ENCODE measurements at regions not wholly inside any gene's neighbourhood (a gene's known extent, or its start where the extent isn't known, plus 50 kb on each side); places are given as distances from the start of the nearest gene placed in this dataset.

- no peak for ATAC-seq (replicated peaks)
- peaks cover 3% of the 10 kb centered on the region for H3K9me3 Mint-ChIP-seq
- H3K36me3 Mint-ChIP-seq (ENCODE audit: low read depth), result no peaks in the 10 kb centered on the region
- H3K27me3 Mint-ChIP-seq, result peaks cover 33% of the 10 kb centered on the region
- no peak overlapping the region for H3K4me3 Mint-ChIP-seq
- no peaks in the 10 kb centered on the region for H3K4me1 Mint-ChIP-seq
- H3K27ac Mint-ChIP-seq, result no peak overlapping the region
These were observed 51.6 kb upstream of the DYNLRB2 start for GRCh38 chr16:80489173-80489572.

DNA sequence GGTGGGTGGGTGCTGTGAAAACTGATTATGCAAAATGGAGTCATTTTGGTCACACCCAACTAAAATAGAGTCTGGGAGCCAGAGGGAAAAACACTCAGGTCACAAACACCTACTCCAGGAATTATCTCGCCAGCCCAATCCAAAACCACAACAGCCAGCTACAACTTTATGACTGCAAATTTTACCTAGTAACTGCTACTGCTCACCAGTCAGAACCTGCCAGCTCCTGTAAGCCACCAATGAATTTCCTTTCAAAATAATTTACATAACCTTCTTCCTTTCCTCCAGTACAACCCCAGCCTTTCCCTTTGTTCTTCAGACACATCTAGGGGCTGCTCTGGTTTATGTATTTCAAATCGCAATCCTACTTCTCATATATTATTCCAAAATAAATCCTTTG lies 52.6 kb upstream of the DYNLRB2 start:
- H3K27me3 Mint-ChIP-seq, result peaks cover 33% of the 10 kb centered on the region
- no peak overlapping the region for H3K4me3 Mint-ChIP-seq
- no peaks in the 10 kb centered on the region for H3K36me3 Mint-ChIP-seq (ENCODE audit: low read depth)
- ATAC-seq (replicated peaks), result no peak
- H3K27ac Mint-ChIP-seq, result no peak overlapping the region
- peaks cover 3% of the 10 kb centered on the region for H3K9me3 Mint-ChIP-seq
- peaks cover 5% of the 10 kb centered on the region for H3K4me1 Mint-ChIP-seq

DNA sequence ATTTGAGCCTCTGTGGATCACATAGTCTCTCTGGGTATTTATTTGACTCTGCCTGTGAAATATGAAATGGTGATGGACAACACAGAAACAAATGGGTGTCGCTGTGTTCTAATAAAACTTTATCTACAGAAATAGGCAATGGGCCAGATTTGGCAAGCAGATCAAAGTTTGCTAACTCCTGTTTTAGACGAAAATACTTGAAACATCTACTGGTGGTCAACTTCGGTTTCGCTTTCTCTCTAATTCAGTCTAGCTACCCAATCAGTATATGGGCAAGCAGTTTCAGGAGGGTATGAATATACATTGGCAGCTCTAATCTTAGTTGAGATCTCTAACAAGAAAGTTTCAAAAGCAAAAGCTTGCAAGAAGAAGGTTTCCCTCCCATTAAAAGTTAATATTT lies 60.1 kb upstream of the DYNLRB2 start:
- ATAC-seq (replicated peaks), result no peak
- H3K4me1 Mint-ChIP-seq, result peaks cover 5% of the 10 kb centered on the region
- no peak overlapping the region for H3K27ac Mint-ChIP-seq
- no peaks in the 10 kb centered on the region for H3K9me3 Mint-ChIP-seq
- H3K27me3 Mint-ChIP-seq, result peaks cover 13% of the 10 kb centered on the region
- no peaks in the 10 kb centered on the region for H3K36me3 Mint-ChIP-seq (ENCODE audit: low read depth)
- H3K4me3 Mint-ChIP-seq, result no peak overlapping the region

GRCh38 chr16:80477838-80478237 lies 63.0 kb upstream of the DYNLRB2 start:
- Mint-ChIP-seq H3K4me1 (no peaks in the 10 kb centered on the region), H3K36me3 (ENCODE audit: low read depth) (no peaks in the 10 kb centered on the region), H3K9me3 (no peaks in the 10 kb centered on the region), H3K4me3 (no peak overlapping the region), H3K27ac (no peak overlapping the region), H3K27me3 (peaks cover 10% of the 10 kb centered on the region)
- ATAC-seq (replicated peaks), result no peak

GRCh38 chr16:80468029-80468428 lies 72.8 kb upstream of the DYNLRB2 start:
- no peak overlapping the region for H3K27ac Mint-ChIP-seq
- H3K4me1 Mint-ChIP-seq, result no peaks in the 10 kb centered on the region
- no peaks in the 10 kb centered on the region for H3K36me3 Mint-ChIP-seq (ENCODE audit: low read depth)
- peaks cover 18% of the 10 kb centered on the region for H3K27me3 Mint-ChIP-seq
- no peaks in the 10 kb centered on the region for H3K9me3 Mint-ChIP-seq
- no peak for ATAC-seq (replicated peaks)
- no peak overlapping the region for H3K4me3 Mint-ChIP-seq

DNA sequence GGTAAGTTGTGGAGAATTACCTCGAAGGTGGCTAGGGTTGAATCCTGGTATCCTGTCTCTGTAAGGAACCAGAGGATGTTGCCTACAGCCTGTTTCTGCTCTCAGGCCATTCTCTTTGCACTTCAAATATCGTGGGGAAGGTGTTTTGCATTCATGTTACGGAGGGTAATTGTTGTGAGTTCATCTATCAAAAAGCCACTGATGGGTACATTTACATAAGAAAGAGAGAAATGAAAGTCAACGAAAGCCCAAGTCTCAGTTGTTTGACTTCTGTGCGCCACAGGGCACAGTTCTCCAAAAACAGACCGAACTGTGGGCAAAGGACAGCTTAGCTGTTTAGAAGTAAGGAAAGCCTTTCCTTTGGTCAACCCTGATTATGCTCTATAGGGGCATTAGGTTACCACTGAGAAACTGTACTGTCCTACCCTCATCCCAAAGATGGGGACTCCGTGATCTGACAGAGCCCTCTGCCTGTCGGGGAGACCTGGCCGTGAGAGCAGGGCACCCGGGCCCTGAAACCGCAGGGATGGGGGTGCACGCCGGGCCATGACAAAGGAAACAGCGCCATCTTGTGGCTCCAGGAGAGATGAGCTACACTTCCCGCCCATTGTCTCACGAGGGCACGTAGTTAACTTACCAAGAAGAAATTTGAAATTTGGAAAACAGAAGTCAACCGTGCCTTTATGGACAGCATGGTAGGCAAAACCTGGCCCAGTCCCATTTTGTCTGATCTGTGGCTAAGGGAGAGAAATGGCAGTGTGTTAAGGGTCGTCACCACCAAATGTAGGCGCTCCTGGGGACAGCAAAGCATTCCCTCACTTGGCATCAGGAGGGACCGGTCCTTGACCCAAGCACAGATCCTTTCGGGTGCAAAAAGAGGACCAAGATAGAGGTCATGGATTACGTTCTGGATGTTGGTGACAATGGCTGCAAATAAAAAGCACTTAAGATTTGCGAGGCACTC lies 74.5 kb upstream of the DYNLRB2 start:
- no peaks in the 10 kb centered on the region for H3K4me1 Mint-ChIP-seq
- no peak overlapping the region for H3K27ac Mint-ChIP-seq
- no peaks in the 10 kb centered on the region for H3K9me3 Mint-ChIP-seq
- ATAC-seq (replicated peaks), result peak; percentile 77
- peaks cover 22% of the 10 kb centered on the region for H3K27me3 Mint-ChIP-seq
- H3K36me3 Mint-ChIP-seq (ENCODE audit: low read depth), result no peaks in the 10 kb centered on the region
- H3K4me3 Mint-ChIP-seq, result no peak overlapping the region

- Mint-ChIP-seq H3K4me3 (no peak overlapping the region), H3K27me3 (peaks cover 12% of the 10 kb centered on the region), H3K27ac (no peak overlapping the region), H3K9me3 (no peaks in the 10 kb centered on the region), H3K4me1 (no peaks in the 10 kb centered on the region), H3K36me3 (ENCODE audit: low read depth) (no peaks in the 10 kb centered on the region)
- no peak for ATAC-seq (replicated peaks)
These were observed 76.9 kb upstream of the DYNLRB2 start for GRCh38 chr16:80463751-80464495.

DNA sequence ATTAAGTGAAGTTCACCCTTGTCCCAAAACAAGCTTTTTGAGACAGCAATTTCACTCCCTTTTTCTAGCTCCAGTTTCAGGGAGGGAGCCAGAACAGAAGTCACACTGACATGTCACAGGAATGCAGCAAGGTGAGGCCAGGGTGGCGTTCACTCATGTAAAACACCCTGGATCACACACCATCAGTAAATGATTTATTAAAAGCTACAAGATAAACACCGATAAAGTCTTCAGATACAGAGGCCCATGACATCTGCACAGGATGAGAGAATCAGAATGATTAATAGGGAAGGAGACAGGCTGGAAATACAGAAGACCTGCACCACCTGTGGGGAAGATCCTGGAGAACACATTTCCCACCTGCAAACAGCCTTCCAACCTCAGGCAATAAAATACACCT lies 77.5 kb upstream of the DYNLRB2 start:
- no peaks in the 10 kb centered on the region for H3K9me3 Mint-ChIP-seq
- no peaks in the 10 kb centered on the region for H3K36me3 Mint-ChIP-seq (ENCODE audit: low read depth)
- peaks cover 8% of the 10 kb centered on the region for H3K27me3 Mint-ChIP-seq
- no peak for ATAC-seq (replicated peaks)
- no peak overlapping the region for H3K27ac Mint-ChIP-seq
- H3K4me1 Mint-ChIP-seq, result no peaks in the 10 kb centered on the region
- H3K4me3 Mint-ChIP-seq, result no peak overlapping the region

DNA sequence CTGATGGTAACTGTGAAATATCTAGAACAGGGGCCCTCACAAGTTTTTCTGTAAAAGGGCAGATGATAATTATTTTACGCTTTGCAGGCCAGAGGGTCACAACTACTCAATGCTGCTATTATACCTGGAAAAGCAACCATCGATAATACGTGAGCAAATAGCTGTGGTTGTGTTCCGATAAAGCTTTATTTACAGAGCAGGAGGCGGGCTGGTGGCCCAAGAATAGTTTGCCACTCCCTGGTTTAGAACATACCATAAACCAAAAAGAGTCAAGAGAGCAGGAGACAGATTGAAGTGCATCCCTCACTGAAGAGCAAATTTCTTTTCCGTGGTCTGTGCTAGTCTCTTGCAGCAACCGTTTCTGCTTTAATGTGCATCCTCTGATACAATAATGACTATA lies 77.9 kb upstream of the DYNLRB2 start:
- Mint-ChIP-seq H3K36me3 (ENCODE audit: low read depth) (no peaks in the 10 kb centered on the region), H3K9me3 (no peaks in the 10 kb centered on the region), H3K27ac (no peak overlapping the region), H3K4me1 (no peaks in the 10 kb centered on the region), H3K27me3 (peaks cover 5% of the 10 kb centered on the region), H3K4me3 (no peak overlapping the region)
- no peak for ATAC-seq (replicated peaks)

DNA sequence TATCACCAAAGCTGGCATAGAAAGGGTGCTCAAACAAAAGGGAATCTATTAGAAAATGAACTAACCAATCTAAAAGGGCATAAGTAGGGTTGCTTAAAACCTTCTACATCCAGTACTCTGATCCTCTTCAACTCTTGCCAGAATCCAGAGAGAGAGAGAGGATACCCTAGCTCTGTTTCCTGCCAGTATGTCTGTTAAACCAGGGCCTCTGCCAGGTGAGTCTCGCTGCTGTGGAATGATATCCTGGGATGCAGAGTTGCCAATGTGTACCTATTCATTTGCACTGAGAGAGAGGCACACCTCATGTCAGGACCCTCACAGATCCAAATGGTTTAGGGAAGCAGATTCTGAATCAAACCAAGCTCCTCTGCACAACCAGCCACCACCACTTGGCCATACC lies 79.8 kb upstream of the DYNLRB2 start:
- H3K9me3 Mint-ChIP-seq, result no peaks in the 10 kb centered on the region
- peaks cover 11% of the 10 kb centered on the region for H3K27me3 Mint-ChIP-seq
- H3K4me1 Mint-ChIP-seq, result no peaks in the 10 kb centered on the region
- no peak overlapping the region for H3K4me3 Mint-ChIP-seq
- no peak for ATAC-seq (replicated peaks)
- H3K27ac Mint-ChIP-seq, result no peak overlapping the region
- no peaks in the 10 kb centered on the region for H3K36me3 Mint-ChIP-seq (ENCODE audit: low read depth)

DNA sequence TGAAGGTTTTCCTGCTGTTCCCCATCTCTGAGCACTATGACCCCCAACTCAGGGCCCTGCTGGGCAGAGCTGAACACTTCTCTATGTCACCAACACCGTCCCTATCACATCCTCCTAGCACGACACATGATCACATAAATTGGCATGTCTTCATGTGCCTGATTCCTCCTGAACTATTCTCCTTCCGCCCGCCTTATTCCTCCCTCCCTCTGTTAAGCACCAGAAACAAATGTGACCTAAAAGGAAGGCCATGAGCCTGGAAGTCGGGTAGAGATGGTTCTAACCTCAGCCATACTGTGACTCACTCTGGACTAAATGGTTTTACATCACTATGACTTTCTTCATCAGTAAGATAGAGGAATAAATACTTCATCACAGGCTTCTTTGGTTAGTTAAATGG lies 80.8 kb upstream of the DYNLRB2 start:
- ATAC-seq (replicated peaks), result no peak
- H3K27me3 Mint-ChIP-seq, result peaks cover 15% of the 10 kb centered on the region
- H3K4me1 Mint-ChIP-seq, result no peaks in the 10 kb centered on the region
- no peaks in the 10 kb centered on the region for H3K9me3 Mint-ChIP-seq
- H3K27ac Mint-ChIP-seq, result no peak overlapping the region
- H3K36me3 Mint-ChIP-seq (ENCODE audit: low read depth), result no peaks in the 10 kb centered on the region
- no peak overlapping the region for H3K4me3 Mint-ChIP-seq

DNA sequence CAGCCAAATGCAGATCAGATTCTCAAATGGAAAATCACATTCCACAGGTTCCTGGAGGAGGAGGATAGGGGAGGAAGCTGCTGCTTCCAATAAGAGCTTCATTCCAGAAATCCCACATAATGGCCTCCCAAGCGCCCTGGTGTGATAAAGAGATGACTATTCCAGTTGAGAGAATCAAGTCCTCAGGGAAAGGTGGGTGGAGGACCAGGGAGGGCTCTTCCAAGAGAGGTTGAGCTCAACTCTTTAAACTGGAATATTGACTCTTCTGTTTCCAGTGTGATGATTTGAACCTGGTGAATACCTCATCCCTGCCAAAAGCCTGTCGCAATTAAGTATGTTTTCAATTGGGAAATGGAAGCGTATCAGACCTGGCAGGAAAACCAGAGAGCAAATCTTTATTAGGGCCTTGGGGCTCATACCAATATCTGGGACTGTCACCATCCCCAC lies 81.4 kb upstream of the DYNLRB2 start:
- no peak overlapping the region for H3K4me3 Mint-ChIP-seq
- H3K36me3 Mint-ChIP-seq (ENCODE audit: low read depth), result no peaks in the 10 kb centered on the region
- ATAC-seq (replicated peaks), result no peak
- peaks cover 15% of the 10 kb centered on the region for H3K27me3 Mint-ChIP-seq
- no peaks in the 10 kb centered on the region for H3K4me1 Mint-ChIP-seq
- no peak overlapping the region for H3K27ac Mint-ChIP-seq
- H3K9me3 Mint-ChIP-seq, result no peaks in the 10 kb centered on the region

DNA sequence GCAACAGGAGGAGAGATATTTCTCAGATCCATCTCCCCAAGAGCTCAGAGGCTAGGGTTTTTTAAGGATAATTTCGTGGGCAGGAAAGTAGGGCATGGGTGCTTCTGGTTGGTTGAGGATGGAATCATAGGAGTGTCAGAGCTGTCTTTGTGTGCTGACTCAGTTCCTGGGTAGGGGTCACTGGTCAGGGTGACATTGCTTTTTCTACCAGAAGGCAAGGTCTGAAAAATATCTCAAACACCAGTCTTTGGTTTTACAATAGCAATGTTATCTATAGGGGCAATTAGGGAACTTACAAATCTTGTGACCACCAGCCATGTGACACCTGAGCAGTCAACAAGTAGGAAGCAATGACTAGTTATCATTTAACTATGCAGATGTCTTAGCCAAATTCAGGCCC lies 82.9 kb upstream of the DYNLRB2 start:
- no peak for ATAC-seq (replicated peaks)
- H3K27me3 Mint-ChIP-seq, result peaks cover 15% of the 10 kb centered on the region
- H3K4me1 Mint-ChIP-seq, result no peaks in the 10 kb centered on the region
- H3K4me3 Mint-ChIP-seq, result no peak overlapping the region
- no peak overlapping the region for H3K27ac Mint-ChIP-seq
- H3K36me3 Mint-ChIP-seq (ENCODE audit: low read depth), result no peaks in the 10 kb centered on the region
- H3K9me3 Mint-ChIP-seq, result no peaks in the 10 kb centered on the region

DNA sequence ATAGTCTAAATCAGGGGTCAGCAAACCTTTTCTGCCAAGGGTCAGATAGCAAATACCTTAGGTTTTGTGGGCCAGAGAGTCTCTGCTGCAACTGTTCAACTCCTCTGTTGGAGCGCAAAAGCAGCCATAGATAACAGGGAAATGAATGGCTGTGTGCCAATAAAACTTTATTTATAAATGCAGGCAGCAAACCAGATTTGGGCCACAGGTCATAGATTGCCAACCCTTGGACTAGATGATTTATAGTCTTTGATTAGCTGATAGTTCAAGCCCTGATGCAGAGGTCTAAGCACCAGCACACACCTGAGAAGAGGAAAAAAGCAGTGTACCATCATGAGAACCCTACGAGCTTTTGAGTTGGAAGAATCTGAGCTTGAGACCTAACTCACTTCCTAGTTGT lies 86.0 kb upstream of the DYNLRB2 start:
- Mint-ChIP-seq H3K4me3 (no peak overlapping the region), H3K36me3 (ENCODE audit: low read depth) (no peaks in the 10 kb centered on the region), H3K9me3 (no peaks in the 10 kb centered on the region), H3K27ac (no peak overlapping the region), H3K4me1 (no peaks in the 10 kb centered on the region), H3K27me3 (peaks cover 17% of the 10 kb centered on the region)
- ATAC-seq (replicated peaks), result no peak

DNA sequence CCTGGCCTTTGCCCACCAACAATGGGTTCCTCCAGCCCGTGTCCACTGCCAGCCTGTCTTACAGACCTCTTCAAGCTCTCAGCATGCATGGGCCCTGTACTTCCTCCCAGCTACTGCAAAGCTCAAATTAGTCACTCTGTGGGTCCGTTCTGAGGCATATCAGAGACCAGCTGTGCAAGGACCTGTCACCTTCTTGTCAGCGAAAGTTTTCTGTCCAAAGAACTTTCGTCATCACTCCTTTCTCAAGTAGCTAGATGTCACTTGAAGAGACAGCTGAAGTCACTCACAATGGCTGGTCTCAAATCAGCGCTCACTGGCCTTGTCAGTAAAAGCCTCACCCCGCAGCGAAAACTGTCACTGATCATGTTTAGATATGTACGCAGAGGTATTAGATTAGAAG lies 91.4 kb upstream of the DYNLRB2 start:
- no peak overlapping the region for H3K27ac Mint-ChIP-seq
- no peaks in the 10 kb centered on the region for H3K36me3 Mint-ChIP-seq (ENCODE audit: low read depth)
- H3K9me3 Mint-ChIP-seq, result no peaks in the 10 kb centered on the region
- H3K4me1 Mint-ChIP-seq, result no peaks in the 10 kb centered on the region
- no peak overlapping the region for H3K4me3 Mint-ChIP-seq
- H3K27me3 Mint-ChIP-seq, result peaks cover 12% of the 10 kb centered on the region
- ATAC-seq (replicated peaks), result no peak
